Kasumi-1 (cell line): ENCODE measurements at regions not wholly inside any gene's neighbourhood (a gene's known extent, or its start where the extent isn't known, plus 50 kb on each side); places are given as distances from the start of the nearest gene placed in this dataset.
A peak's percentile ranks its signal among the peaks of the same experiment; 100 is the strongest.

ENCODE experiments used
- DNase-seq, 2 experiments: peaks; one replicate each; lab custom pipeline; 2025; lab: John Stamatoyannopoulos, UW

DNA sequence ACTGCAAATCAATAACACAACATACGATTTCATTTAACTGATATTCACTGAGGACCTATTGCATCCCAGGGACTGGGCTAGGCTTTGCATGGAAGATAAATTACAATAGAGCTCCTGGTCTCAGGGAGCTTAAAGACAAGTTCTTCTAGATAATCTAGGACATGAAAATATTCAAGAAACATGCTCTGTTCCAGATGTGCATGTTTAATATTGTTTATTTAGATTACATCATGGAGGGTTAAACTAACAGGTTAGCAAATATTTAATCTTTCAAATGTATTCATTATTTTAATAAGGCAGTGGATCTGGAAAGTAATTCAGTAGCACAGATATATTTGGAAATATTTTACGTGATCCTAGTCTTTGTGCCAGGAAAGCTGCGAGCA, 2430.3 kb downstream of the PCDH7 start:
- no peak for DNase-seq

DNA sequence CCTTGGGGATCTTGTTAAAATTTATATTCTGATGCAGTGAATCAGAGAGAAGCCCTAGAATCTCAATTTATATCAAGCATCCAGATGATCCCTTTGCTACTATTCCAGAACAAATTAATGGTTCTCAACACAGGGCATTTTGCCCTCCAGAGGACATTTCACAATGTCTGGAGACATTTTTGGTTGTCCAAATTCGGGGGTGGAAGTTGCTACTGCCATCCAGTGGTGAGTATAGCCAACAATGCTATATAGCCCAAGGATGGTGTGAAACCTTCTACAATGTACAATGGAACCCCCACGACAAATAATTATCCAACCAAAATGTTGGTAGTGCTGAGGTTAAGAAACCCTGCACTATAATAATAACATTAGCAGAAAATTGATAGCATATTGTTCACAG, 2440.0 kb downstream of the PCDH7 start:
- peak; percentile 5 to 37 for DNase-seq

DNA sequence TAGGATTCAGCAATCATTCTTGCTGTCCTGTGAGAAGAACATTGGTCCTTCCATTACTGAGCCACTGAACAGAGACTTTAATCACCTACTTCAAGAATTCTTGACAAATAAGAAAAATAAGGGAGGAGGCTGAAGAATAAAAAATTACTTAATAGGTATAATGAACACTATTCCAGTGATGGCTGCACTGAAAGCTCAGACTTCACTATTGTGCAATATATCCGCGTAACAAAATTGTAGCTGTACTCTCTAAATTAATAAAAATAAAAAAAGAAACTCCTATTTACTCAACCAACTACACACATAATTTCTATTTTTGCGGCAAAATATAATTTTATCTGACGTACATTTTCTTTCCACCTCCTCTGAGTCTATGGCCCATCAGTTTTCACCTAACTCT, 2441.0 kb downstream of the PCDH7 start:
- DNase-seq = no peak

DNA sequence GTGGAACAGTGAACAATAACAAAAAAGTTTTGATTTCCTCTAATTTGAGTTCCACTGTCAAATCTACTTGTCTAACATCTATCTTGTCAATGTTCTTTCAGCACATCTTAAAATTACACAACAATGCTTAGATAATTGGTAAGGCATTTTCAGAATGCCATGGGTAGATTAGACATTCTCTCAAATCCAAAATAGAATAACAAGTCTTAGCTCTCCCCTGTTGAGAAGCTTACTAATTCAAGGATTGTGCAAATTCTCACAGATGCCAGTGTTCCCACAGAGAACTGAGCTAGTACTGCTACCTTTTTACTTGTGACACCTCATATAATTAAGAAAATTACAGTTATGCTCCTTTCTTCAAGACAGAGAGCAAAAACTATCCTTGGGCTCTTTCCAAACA, 2442.0 kb downstream of the PCDH7 start:
- DNase-seq = no peak

DNA sequence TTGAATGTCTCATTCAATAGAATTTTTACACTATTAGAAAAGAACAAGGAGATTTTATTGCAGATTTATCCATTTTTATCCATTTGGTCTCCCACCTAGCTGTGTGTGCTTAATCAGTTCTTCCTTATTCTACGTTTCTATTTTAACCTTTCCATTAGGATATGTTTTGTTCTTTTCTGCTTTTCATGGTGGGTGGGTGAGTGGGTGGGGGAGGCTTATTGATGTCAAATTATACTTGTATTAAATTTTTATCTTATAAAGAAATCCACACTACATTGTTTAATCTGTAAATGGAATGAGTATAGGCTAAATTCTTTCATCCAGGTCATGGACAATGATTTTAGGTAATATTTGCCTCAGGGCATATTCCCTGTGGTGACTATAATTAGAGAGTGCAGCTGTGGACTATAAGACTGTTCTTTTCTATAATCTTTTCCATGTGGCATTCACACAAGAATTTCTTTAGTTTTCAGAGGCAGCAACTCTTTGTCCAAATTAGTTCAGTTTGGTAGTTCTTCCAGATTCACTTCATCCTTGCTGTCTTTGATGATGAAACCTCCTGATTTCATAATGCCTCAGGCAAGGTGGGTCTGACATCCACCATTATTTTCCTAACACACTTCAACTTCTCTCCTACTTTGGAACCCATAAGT, 2451.8 kb downstream of the PCDH7 start:
- no peak for DNase-seq

DNA sequence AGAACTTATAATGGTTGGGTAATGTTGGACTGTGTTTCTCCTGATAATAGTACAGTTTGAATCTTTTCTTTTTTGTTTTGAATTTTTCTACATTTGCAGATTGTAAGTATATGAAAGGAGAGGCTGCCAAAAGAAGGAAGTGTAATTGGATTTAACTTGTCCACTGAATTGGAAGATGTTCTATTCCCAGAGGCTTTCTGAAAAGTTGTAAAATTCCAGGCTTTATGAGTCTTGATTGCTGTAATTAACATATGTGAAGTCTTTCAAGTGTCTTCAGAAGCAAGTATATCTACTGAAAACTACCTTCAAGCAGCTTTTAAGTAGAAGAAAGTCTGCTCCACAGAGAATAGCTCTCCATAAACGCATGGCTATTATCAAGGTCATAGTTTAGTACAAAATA, 2456.4 kb downstream of the PCDH7 start:
- no peak for DNase-seq

DNA sequence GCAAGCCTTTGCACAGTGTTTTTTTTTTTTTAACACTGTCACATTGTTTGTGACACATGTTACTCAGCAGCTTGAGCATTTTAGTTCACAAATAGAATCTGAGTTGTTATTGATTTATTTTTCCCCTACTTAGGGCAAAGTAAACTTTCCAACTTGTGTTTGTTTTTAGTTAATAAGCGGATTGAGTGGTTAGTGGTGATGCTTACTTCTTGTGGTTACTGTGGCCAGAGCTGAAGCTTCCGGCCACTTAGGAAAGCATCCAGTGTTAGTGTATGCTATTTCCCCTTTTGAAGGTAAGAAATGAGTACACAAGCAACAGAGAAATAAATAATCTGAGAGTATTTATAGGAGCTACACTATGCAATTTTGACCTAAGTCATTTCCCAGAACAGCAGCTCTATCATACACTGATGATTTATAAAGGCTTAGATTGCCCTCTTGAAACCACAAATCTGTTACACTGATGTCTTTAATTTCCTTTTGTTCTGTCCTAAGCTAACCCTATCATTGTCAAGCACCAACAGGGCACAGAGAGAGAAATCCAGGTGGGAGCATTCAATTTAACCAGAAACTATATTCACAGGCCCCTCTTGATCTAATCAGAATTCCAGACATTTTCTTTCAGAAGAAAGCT, 2464.6 kb downstream of the PCDH7 start:
- peak; percentile 22 to 24 for DNase-seq

DNA sequence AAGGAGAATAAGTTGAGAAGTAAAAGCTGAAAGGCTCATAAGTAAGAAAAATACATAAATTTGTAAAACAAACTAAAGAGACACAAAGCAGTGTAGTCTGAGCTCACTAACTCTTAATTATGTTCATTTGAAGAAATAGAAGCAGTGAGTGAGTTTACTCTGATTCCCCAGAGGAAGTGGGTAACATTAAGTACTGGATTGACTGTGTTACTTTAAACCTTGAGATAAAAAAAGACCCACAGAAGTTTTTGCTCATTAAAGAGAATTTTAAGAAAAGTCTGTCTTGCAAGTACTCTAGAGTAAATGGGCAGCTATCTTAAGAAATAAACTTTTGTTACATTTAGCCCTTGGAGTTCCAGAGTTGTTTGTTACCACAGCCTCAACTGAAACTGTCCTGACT, 2466.9 kb downstream of the PCDH7 start:
- no peak for DNase-seq

DNA sequence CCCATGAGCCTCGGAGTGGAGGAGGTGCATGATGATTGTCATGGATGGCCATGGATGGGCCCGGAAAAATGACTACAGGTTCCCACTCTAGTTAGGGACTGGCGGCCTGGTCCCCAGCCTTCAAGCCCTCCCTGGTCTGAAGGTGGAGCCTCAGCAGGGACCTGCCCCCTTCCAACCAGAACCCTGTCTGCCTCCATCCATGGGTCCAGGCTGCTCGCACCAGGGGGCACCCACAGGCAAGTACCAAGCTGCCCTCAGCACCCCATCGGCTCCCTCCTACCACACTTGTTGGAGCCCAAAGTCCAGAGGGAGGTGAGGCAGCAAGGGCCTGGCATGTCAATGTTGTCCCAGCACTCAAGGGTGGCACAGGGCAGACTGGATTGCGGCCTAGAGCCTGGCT, 2468.6 kb downstream of the PCDH7 start:
- no peak for DNase-seq

DNA sequence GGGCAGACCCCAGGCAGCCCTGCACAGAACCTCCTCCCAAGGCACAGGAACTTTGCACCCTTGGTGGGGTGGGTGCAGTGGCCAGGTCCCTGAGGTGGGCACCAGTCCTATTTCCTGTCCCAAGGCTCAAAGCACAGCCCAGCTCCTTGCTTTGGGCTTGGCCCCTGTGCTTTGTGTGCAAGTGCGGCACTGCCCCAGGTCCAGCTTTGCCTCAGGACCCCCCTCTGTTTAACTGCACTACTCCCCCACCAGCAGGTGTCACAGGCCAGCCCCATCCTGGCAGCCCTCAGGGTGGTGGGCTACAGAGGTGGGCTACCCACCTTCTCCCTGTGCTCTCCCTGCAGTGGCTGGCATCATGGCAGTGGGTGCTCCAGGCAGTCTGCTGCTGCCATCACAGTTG, 2469.0 kb downstream of the PCDH7 start:
- no peak for DNase-seq

DNA sequence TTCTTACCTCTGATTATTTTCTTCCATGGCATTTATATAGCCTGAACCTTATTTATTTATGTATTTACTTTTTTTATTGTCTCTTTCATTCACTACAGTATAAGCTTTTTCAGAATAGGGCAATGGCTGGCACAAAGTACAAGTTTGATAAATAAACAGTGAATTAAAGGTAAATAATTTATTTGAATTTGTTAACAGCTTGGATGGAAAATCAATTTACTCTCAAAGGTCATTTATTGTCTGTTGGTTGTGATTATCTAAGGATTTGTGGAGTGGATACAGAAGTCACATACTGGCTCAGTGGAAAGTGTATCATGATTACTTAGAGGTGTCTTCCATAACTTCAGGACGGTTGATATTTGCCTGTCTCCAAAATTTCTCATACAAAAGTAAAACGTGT, 2472.9 kb downstream of the PCDH7 start:
- DNase-seq = no peak

DNA sequence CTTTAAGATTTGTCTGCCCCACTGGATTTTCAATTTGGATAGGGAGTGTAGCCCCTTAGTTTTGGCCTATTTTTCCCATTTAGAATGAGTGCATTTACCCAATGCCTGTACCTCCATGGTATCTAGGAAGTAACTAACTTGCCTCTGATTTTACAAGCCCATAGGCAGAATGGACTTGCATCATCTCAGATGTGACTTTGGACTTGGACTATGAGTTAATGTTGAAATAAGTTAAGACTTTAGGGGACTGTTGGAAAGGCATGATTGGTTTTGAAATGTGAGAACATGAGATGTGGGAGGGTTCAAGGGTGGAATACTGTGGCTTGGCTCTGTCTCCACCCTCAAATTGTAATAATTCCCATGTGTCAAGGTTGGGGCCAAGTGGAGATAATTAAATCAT, 2480.2 kb downstream of the PCDH7 start:
- DNase-seq = no peak

DNA sequence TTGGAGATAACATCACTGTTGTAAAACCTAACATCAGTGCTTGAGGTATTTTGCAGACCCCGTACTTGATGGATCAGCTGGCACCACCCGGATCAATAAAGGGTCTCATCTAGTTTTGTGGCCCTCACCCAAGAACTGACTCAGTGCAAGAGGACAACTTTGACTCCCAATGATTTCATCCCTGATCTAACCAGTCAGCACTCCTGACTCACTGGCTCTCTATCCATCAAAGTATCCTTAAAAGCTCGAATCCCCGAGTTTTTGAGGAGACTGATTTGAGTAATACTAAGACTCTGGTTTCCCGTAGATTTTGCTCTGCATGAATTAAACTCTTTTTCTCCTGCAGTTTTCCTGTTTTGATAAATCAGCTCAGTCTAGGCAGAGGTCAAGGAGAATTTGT, 2498.1 kb downstream of the PCDH7 start:
- no peak for DNase-seq

DNA sequence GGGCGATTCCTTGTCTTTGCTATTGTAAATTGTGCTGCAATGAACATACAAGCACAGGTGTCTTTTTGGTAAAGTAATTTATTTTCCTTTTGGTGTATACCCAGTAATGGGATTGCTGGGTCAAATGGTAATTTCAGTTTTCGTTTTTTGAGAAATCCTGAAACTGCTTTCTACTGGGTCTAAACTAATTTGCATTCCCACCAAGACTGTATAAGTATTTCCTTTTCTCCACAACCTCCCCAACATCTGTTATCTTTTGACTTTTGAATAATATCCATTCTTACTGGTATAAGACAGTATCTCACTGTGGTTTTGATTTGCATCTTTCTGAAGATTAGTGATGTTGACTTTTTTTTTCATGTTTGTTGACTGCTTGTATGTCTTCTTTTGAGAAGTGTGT, 2506.0 kb downstream of the PCDH7 start:
- DNase-seq = no peak

DNA sequence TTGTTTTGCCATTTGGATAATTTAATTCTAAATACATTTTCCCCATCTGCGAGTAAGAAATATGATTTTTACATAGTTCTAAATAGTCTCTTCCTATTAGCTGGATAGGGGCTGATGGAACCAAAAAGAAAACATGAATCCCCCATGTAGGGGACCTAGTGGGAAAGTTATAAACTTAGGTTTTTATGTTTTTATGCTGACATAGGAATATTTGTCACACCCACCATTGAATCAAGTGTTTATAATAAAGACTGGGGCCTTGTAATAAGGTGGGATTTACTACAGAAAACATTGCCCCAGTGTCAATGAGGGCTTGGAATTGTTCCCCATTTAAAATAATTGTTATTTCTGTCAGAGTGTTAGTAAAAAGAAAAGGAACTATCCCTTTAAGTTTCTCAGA, 2506.6 kb downstream of the PCDH7 start:
- DNase-seq = no peak

DNA sequence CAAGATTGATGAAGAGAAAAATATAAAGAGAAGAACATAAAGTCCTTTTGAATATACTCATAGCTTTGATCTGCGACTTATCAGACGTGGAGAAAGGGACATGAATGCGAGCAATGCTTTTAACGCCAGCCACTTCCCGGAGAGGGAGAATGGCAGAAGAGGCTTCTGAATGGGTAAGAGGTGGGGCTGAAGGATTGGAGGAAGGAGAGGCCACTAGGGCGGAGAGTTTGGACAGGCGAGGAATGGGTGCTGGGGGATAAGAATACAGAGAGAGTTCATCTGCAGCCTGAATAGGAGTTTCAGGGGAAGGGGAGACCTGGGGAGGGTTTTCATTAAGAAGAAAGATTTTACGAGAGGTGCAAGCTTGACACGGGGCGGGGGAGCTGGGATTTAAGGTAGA, 2534.9 kb downstream of the PCDH7 start:
- no peak for DNase-seq

DNA sequence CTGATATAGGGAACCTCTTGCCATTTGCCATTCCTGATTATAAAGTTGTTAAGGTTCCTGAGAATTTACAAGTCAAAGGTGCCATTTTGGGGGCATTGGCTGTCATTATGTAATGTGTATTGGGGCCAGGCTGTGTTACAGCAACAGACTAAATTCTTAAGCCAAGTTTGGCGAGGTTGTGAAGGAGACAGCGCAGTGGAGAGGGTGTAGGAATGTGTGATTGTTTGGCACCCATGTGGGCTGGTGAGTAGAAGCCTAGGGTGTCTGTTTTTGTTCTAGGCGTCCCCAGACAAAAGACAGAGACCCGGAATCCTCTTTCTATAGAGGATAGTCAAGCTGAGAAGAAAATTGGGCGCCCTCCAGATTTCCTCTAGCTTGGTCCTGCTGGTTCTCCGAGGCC, 2535.3 kb downstream of the PCDH7 start:
- DNase-seq = no peak

DNA sequence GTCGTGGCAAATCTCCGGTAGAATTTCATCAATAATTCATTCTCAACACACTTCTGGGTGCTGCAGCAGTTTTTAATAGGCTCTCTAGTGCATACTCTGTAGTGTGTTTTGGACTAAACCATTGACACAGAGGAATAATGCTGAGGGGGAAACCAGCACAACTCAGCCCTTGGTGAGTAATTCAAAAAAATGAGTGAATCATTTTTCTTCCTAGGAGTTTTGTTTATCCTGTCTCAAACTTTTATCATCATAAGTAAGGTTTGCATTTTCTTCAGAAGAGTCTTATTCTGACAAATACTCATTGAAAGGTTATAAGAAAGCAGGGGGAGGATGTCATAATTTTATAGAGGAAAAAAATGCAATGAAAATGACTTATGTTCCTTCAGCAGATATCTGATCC, 2542.7 kb downstream of the PCDH7 start:
- DNase-seq = no peak

DNA sequence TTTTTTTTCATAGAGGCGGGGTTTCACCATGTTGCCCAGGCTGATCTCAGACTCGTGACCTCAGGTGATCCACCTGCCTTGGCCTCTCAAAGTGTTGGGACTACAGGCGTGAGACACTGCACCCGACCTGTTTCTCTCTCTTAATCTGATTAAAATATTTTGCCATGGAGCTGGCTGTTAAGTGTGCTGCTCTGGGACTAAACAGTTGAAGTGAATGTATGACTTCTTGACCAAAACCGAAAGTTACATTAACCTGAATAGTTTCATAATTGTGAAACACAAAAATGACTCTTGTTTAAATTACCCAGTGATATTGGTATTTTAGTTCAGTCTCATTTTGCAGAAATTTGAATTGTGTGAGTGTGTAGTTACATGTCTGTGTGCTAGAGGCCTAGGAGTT, 2548.6 kb downstream of the PCDH7 start:
- DNase-seq = no peak

DNA sequence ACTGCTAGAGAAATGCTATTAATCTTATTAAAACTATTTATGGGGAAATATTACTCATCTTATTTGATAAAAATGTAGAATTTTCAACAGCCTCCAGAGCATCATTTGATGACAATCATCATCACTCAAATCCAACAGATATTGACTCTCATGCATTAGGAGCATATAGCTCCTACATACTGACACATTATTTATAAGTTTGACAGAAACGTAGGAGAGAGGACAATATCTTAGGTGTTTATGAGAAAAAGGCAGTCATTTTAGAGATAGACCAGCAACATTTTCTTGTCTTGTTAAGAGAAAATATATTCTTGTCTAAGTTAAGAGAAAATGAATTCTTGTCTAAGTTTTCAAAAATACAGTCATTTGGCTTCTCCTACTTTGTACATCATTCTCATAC, 2550.2 kb downstream of the PCDH7 start:
- no peak for DNase-seq

DNA sequence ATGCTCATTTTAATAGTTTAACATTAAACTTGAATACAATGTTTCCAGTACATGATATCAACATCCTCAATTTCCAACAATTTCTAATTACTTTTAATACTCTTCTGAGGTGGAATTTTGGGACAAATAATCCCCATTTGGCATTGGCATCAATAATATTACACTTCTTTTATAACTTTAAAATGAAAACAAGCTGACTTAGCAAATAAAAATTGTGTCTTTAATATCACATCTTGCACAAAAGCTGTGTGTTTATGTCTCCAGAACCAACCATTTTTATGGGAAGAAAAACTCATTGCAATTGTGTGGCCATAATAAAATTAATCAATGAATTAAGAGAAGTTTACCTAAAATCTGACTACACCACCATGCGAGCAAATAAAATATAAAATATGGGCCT, 2552.6 kb downstream of the PCDH7 start:
- no peak for DNase-seq

DNA sequence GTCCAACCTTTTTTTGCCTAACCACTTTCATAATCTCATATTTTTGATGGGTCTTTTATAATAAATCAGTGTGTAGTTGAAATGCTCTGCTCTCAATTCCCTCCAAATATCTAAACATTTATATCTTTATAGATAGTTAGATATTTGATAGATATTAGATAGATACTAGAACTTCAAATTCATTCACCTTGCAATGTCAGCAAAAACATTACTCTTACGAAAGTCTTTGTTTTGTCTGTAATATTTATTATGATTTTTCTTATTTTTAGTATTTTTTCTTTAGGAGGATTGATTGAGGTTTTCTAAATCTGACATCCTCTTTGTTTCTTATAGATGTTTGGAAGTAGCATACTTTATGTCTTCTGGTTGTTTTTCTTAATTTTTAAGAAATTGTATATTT, 2563.6 kb downstream of the PCDH7 start:
- no peak for DNase-seq

DNA sequence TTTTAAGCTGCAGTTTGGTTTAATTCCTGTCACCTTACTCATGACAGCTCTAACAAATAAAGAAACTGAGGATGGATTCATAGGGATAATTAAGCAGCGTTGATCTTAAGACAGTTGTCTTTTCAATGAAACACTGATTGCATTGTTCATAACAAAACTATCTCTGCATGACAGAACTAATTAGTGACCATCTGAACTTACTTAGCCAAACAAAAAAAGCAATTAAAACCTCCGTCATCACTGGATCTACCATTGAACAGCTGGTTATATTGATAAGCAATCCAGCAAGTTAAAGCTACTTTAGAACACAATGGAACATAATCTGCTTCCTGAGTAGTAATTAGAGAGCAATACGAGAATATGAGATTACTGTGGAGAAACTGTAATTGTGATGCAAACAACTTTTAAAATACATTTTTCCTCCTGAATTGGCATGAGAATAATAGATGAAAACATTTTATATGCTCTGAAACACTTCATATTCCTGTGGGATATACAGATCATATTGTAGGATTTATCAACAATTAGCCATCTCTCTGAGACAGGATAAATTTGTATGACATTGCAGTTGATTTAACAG, 2576.8 kb downstream of the PCDH7 start:
- DNase-seq = no peak

DNA sequence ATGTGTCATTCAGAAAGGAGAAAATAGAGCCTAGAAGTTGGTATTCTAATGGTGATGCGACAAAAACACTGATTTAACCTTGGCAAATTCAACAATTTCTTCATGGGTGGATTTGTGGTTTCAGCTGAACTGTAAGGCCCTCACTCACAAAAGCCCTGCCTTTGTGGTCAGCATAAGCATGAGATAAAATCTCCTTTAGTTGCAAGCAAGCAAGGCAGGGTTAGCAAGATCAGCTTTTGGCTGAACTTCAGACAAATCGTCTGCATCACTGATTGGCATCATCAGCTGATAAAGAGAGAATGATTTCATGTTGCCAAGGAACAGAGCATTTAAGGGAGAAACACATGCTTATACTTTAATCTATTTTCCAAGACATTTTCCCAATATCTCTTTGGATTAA, 2582.2 kb downstream of the PCDH7 start:
- DNase-seq = peak; percentile 13 to 34
